H9 (cell line): ENCODE measurements at regions not wholly inside any gene's neighbourhood (a gene's known extent, or its start where the extent isn't known, plus 50 kb on each side); places are given as distances from the start of the nearest gene placed in this dataset.

Experiments
- DNase-seq: peaks from one replicate; pipeline ENCODE4 v3.0.0-alpha.2; 2017
- H2AFZ ChIP-seq: one replicate; pipeline ENCODE4 v1.6.1; 2013; ENCODE audit warnings: mild to moderate bottlenecking, low read length, control low read depth, moderate library complexity
- H2AK5ac ChIP-seq: 2 replicates; pipeline ENCODE4 v1.6.1; 2013; ENCODE audit warnings: low read length, control low read depth, mixed read lengths; ENCODE audit not compliant: insufficient read length
- H2BK120ac ChIP-seq: one replicate; pipeline ENCODE4 v1.6.1; 2013; ENCODE audit warnings: low read depth, mild to moderate bottlenecking, low read length, control low read depth, inconsistent platforms; ENCODE audit not compliant: poor library complexity, severe bottlenecking
- H2BK12ac ChIP-seq: 2 replicates; pipeline ENCODE4 v1.6.1; 2013; ENCODE audit warnings: low read length, control low read depth, mixed read lengths, low read depth; ENCODE audit not compliant: insufficient read length
- H2BK15ac ChIP-seq: 2 replicates; pipeline ENCODE4 v1.6.1; 2013; ENCODE audit warnings: low read depth, low read length, control low read depth
- H2BK20ac ChIP-seq: one replicate; pipeline ENCODE4 v1.6.1; 2013; ENCODE audit warnings: low read depth, mild to moderate bottlenecking, low read length, control low read depth, inconsistent platforms; ENCODE audit not compliant: poor library complexity, severe bottlenecking
- H2BK5ac ChIP-seq: 2 replicates; pipeline ENCODE4 v1.6.1; 2013; ENCODE audit warnings: low read length, control low read depth, mixed read lengths; ENCODE audit not compliant: insufficient read length
- H3K14ac ChIP-seq: 2 replicates; pipeline ENCODE4 v1.6.1; 2013; ENCODE audit warnings: low read length, control low read depth; ENCODE audit not compliant: insufficient read depth
- H3K18ac ChIP-seq: 2 replicates; pipeline ENCODE4 v1.6.1; 2013; ENCODE audit warnings: low read depth, mild to moderate bottlenecking, mixed read lengths, low read length, control low read depth; ENCODE audit not compliant: insufficient read length
- H3K23ac ChIP-seq: 2 replicates; pipeline ENCODE4 v1.6.1; 2013; ENCODE audit warnings: low read length, control low read depth, mixed read lengths, low read depth; ENCODE audit not compliant: insufficient read length
- H3K23me2 ChIP-seq: 2 replicates; pipeline ENCODE4 v1.6.1; 2013; ENCODE audit warnings: low read depth, mild to moderate bottlenecking, mixed read lengths, low read length, control low read depth; ENCODE audit not compliant: insufficient read length, poor library complexity, severe bottlenecking
- H3K27ac ChIP-seq: 2 replicates; pipeline ENCODE4 v1.5.1; 2013; ENCODE audit warnings: low read length, control low read depth, mixed read lengths, low read depth; ENCODE audit not compliant: insufficient read length
- H3K27me3 ChIP-seq: 2 replicates; pipeline ENCODE4 v1.6.1; 2013; ENCODE audit warnings: low read length, control low read depth, inconsistent platforms; ENCODE audit not compliant: insufficient read depth
- H3K4ac ChIP-seq: 2 replicates; pipeline ENCODE4 v1.6.1; 2013; ENCODE audit warnings: low read depth, mild to moderate bottlenecking, control low read depth, inconsistent platforms, low read length, moderate library complexity
- H3K4me1 ChIP-seq: 2 replicates; pipeline ENCODE4 v1.6.1; 2013; ENCODE audit warnings: low read length, control low read depth, inconsistent platforms; ENCODE audit not compliant: insufficient read depth
- H3K4me2 ChIP-seq: 2 replicates; pipeline ENCODE4 v1.6.1; 2013; ENCODE audit warnings: low read length, control low read depth, mixed read lengths; ENCODE audit not compliant: insufficient read length, insufficient read depth
- H3K56ac ChIP-seq: 2 replicates; pipeline ENCODE4 v1.6.1; 2013; ENCODE audit warnings: low read depth, mild to moderate bottlenecking, mixed read lengths, low read length, control low read depth; ENCODE audit not compliant: insufficient read length
- H3K79me1 ChIP-seq: 2 replicates; pipeline ENCODE4 v1.6.1; 2013; ENCODE audit warnings: low read depth, mild to moderate bottlenecking, moderate library complexity, low read length, control low read depth, inconsistent platforms; ENCODE audit not compliant: insufficient read depth, poor library complexity, severe bottlenecking
- H3K79me2 ChIP-seq: 2 replicates; pipeline ENCODE4 v1.6.1; 2013; ENCODE audit warnings: low read length, control low read depth, inconsistent platforms; ENCODE audit not compliant: insufficient read depth
- H3K9ac ChIP-seq: 2 replicates; pipeline ENCODE4 v1.6.1; 2013; ENCODE audit warnings: low read length, control low read depth, mixed read lengths; ENCODE audit not compliant: insufficient read length; ENCODE audit errors: extremely low read depth
- H3K9me3 ChIP-seq: one replicate; pipeline ENCODE4 v1.6.1; 2013; ENCODE audit warnings: low read depth, low read length, inconsistent platforms; ENCODE audit not compliant: control insufficient read depth
- H3T11ph ChIP-seq: one replicate; pipeline ENCODE4 v1.6.1; 2013; ENCODE audit warnings: mild to moderate bottlenecking, low read length, control low read depth, inconsistent platforms
- H4K20me1 ChIP-seq: one replicate; pipeline ENCODE4 v1.6.1; 2013; ENCODE audit not compliant: control insufficient read depth, insufficient read length, insufficient read depth
- H4K5ac ChIP-seq: 2 replicates; pipeline ENCODE4 v1.6.1; 2013; ENCODE audit warnings: low read depth, mild to moderate bottlenecking, mixed read lengths, low read length, control low read depth; ENCODE audit not compliant: insufficient read length
- H4K8ac ChIP-seq: replicated peaks from 2 replicates; pipeline ENCODE4 v1.6.1; 2013; ENCODE audit warnings: low read length, control low read depth, mixed read lengths, low read depth; ENCODE audit not compliant: insufficient read length
- H4K91ac ChIP-seq: 2 replicates; pipeline ENCODE4 v1.6.1; 2013; ENCODE audit warnings: low read depth, mild to moderate bottlenecking, moderate library complexity, mixed read lengths, low read length, control low read depth; ENCODE audit not compliant: insufficient read length
- H3K27ac Mint-ChIP-seq, 3 experiments: 2 replicates in 2 of 3; 3 replicates in 1 of 3; pipeline ENCODE4 v1.8.0; 2020 to 2021; ENCODE audit warnings: mixed read lengths in 3 of 3, mild to moderate bottlenecking in 1 of 3, moderate library complexity in 1 of 3
- H3K27me3 Mint-ChIP-seq: 2 replicates; pipeline ENCODE4 v1.8.0; 2021; ENCODE audit warnings: low read depth, mild to moderate bottlenecking, moderate library complexity, mixed read lengths
- H3K36me3 Mint-ChIP-seq, 3 experiments: 2 replicates in 2 of 3; 3 replicates in 1 of 3; pipeline ENCODE4 v1.8.0; 2020 to 2021; ENCODE audit warnings: low read depth in 3 of 3, mixed read lengths in 3 of 3; ENCODE audit not compliant: insufficient read depth in 1 of 3
- H3K4me1 Mint-ChIP-seq, 2 experiments: 2 replicates each; pipeline ENCODE4 v1.8.0; 2020; ENCODE audit warnings: mixed read lengths in 2 of 2
- H3K4me3 Mint-ChIP-seq, 2 experiments: 2 replicates in 1 of 2; 3 replicates in 1 of 2; pipeline ENCODE4 v1.8.0; 2020 to 2021; ENCODE audit warnings: mild to moderate bottlenecking in 2 of 2, mixed read lengths in 2 of 2, moderate library complexity in 1 of 2
- H3K9me3 Mint-ChIP-seq, 2 experiments: 2 replicates in 1 of 2; 3 replicates in 1 of 2; pipeline ENCODE4 v1.8.0; 2020; ENCODE audit warnings: mild to moderate bottlenecking in 2 of 2, mixed read lengths in 2 of 2, moderate library complexity in 1 of 2
- WGBS: extraction: QIAGEN DNeasy Blood & Tissue Kit; methylation state at CpG from one replicate; pipeline ENCODE4 v1.1.7; 2013; ENCODE audit warnings: missing lambda C conversion rate, low lambda C conversion rate, mixed read lengths; ENCODE audit not compliant: insufficient read length; ENCODE audit errors: extremely low coverage; 5-methylcytosine and 5-hydroxymethylcytosine counted together
- TF ChIP-seq, protein P1 (sequence below): fragments of 200-600 bp; sonication (generic); conservative IDR thresholded peaks from 3 replicates; pipeline ENCODE4 v1.8.0; 2021; ENCODE audit warnings: antibody characterized with exemption, mild to moderate bottlenecking

DNA sequence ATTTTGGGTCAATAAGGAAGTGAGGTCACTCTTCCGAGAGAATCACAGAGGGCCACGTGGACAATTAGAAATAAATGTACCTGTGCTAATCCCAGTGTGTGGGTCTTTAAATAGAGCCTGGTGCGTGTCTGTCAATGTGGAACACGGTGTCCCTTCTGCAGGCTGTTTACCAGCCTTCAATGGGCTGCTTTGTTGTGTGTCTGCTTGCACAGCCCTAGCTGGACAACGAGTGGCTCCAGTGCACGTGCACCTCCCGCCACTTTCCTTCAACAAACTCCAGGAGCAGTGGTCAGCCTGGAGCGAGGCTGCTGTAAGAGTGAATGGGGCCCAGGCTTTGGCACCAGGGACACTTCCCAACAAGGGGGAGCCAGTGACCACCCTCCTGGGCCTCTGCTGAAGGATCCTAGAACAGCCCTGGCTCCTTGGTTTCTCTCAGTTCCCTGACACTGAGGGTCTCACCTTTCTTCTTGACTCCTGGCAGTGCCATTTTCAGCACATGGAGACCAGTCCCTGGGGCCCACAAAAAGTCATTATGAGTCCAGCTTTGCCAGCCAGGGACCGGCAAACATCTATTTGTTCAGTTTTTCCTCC is 76.1 kb downstream of the ISG20 start:
- Mint-ChIP-seq H3K4me3 (no peak overlapping the region), H3K27me3 (peaks cover 47% of the 10 kb centered on the region), H3K27ac (no peak overlapping the region; a peak in 1 of 7 replicates), H3K9me3 (no peaks in the 10 kb centered on the region), H3K4me1 (peaks cover 6 to 9% of the 10 kb centered on the region in 2 experiments; a peak in 3 of 4 replicates), H3K36me3 (no peaks in the 10 kb centered on the region)
- TF ChIP-seq, protein P1, sequence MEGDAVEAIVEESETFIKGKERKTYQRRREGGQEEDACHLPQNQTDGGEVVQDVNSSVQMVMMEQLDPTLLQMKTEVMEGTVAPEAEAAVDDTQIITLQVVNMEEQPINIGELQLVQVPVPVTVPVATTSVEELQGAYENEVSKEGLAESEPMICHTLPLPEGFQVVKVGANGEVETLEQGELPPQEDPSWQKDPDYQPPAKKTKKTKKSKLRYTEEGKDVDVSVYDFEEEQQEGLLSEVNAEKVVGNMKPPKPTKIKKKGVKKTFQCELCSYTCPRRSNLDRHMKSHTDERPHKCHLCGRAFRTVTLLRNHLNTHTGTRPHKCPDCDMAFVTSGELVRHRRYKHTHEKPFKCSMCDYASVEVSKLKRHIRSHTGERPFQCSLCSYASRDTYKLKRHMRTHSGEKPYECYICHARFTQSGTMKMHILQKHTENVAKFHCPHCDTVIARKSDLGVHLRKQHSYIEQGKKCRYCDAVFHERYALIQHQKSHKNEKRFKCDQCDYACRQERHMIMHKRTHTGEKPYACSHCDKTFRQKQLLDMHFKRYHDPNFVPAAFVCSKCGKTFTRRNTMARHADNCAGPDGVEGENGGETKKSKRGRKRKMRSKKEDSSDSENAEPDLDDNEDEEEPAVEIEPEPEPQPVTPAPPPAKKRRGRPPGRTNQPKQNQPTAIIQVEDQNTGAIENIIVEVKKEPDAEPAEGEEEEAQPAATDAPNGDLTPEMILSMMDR: no peak
- DNase-seq: no peak
- Histone ChIP-seq H3K56ac (no peak overlapping the region), H3K23ac (no peak overlapping the region), H3K18ac (no peak overlapping the region), H2BK20ac (no peak overlapping the region), H2BK15ac (no peak overlapping the region), H2BK5ac (no peak overlapping the region), H3K23me2 (no peaks in the 10 kb centered on the region), H3K4me1 (no peaks in the 10 kb centered on the region), H3K14ac (no peak overlapping the region), H3K27ac (no peak overlapping the region), H3K79me2 (no peaks in the 10 kb centered on the region), H2BK120ac (no peak overlapping the region), H3K9me3 (no peaks in the 10 kb centered on the region), H3K27me3 (no peaks in the 10 kb centered on the region; the same call in 1 of the 2 replicates), H2AK5ac (no peak overlapping the region), H2AFZ (no peak overlapping the region), H2BK12ac (no peak overlapping the region), H4K8ac (no peak overlapping the region), H3K4me2 (no peak overlapping the region), H3K79me1 (no peaks in the 10 kb centered on the region), H3K4ac (no peak overlapping the region), H3K9ac (no peak overlapping the region), H4K20me1 (no peaks in the 10 kb centered on the region), H4K5ac (no peak overlapping the region), H3T11ph (no peak overlapping the region), H4K91ac (no peak overlapping the region)
- WGBS: no CpG with 5 or more reads among the region's 9 CpGs
